Body of pancreas (tissue), 4 donors: ENCODE measurements at regions not wholly inside any gene's neighbourhood (a gene's known extent, or its start where the extent isn't known, plus 50 kb on each side); places are given as distances from the start of the nearest gene placed in this dataset.

ENCODE experiments used
- CTCF ChIP-seq, 7 experiments: fragments of 450-650 bp in 4 of 7; fragments of 200-600 bp in 3 of 7; sonication (generic) in 3 of 7; IDR thresholded peaks; one replicate each; pipeline ENCODE4 v1.5.1; 2016 to 2019; ENCODE audit warnings: antibody characterized with exemption in 7 of 7
- POLR2A ChIP-seq, 3 donors: fragments of 450-650 bp; IDR thresholded peaks; one replicate each; pipeline ENCODE4 v1.6.1; 2016; ENCODE audit warnings: antibody characterized with exemption in 3 of 3, mild to moderate bottlenecking in 2 of 3

GRCh38 chr2:155080373-155080772 lies 381.9 kb downstream of the KCNJ3 start:
- TF ChIP-seq POLR2A (IDR thresholded peaks at IDR 0.05): no peak
- TF ChIP-seq CTCF (IDR thresholded peaks at IDR 0.05): no peak
